ENCODE measurements at regions not wholly inside any gene's neighbourhood (a gene's known extent, or its start where the extent isn't known, plus 50 kb on each side); places are given as distances from the start of the nearest gene placed in this dataset.
"Not testable (repeated sequence)": the region's sequence is repeated elsewhere in the genome, so short reads cannot be mapped to it uniquely, and the experiment has no call there.

GRCh38 chr1:120238867-120239266 is 62.5 kb upstream of the SEC22B start:
- DNase-seq (ENCODE audit: low read depth in 2 of 2), result not testable (repeated sequence)

DNA sequence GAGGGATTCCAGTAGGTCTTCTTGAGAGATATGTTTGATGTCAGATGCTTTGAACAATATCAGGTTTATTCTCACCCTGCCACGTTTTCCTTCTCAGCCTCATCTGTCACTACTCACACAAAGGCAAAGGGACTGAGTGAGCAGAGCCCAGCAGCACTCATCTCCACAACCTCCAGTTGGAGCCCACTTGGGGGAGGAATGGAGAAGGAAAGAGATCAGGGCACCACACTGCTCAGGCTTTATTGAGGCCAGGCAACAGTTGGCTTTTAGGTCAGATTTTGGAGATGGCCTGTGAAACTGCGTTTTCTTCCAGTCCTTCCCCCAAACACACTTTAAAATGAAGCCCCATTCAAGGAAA is 57.3 kb upstream of the SEC22B start:
- DNase-seq (ENCODE audit: low read depth in 2 of 2), result not testable (repeated sequence)

DNA sequence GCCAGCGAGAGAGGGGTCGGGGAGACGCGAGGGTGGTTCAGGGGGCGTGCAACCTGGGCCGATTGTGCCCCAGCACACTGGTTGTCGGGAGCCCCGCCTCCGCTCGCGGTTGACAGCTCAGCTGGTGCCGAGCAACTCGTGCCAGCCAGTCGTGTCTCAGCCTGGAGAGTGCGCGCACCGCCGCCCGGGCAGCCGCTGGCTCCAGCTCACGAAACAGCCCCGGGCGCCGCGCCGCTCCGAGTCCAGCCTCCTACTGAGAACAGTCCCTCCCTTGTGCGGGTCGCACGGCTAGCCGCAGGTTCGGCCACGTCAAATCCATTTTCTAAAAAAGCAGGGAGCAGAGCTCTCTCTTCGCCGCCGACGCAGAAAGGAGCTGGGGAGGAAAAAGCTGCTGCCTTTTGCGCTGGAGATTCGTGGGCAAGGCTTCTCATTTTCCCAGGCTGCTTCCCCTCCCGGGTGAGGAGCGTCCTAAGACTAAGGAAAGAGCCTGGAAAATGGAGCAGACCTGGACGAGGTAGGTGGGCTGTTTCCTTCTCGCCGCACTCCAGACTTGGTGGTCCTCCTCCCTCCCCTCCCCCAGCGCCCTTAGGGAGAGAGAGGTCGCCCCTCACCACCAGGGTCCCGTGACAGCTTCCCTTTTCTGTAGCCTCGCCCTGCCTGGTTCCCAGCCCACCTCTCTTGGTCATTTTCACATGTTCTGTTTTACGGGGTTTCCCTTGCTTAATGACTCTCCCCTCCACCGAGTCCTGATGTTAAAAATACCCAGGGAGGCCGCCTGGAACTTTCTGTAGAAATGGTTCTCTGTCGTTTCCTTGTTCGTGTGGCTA is 56.7 kb upstream of the SEC22B start:
- not testable (repeated sequence) for DNase-seq (ENCODE audit: low read depth in 2 of 2)

- DNase-seq (ENCODE audit: low read depth in 2 of 2), result not testable (repeated sequence)
Measured at GRCh38 chr1:120229835-120230234, 53.5 kb upstream of the SEC22B start.

All from fibroblast of skin of left biceps (primary cell).